Adrenal gland (tissue), 9 donors: ENCODE measurements at regions not wholly inside any gene's neighbourhood (a gene's known extent, or its start where the extent isn't known, plus 50 kb on each side); places are given as distances from the start of the nearest gene placed in this dataset.

Experiments
- DNase-seq, 7 donors: peaks; one replicate each; pipeline ENCODE4 v3.0.0-alpha.2; 2019 to 2020
- H3K27ac ChIP-seq, 5 donors: fragments of 200-600 bp; sonication (generic) in 4 of 5; 1 replicate in 3 of 5; 2 replicates in 2 of 5; pipeline versions ENCODE4 v1.5.1 to v1.8.0; 2016 to 2020; ENCODE audit warnings: mild to moderate bottlenecking in 1 of 5
- H3K27me3 ChIP-seq: fragments of 200-600 bp; 2 replicates; pipeline ENCODE4 v1.8.0; 2021
- H3K36me3 ChIP-seq, 2 donors: fragments of 200-600 bp; replicated peaks in 1 of 2; 1 replicate in 1 of 2; 2 replicates in 1 of 2; pipeline versions ENCODE4 v1.5.1 to v1.8.0; 2018 to 2022
- H3K4me1 ChIP-seq, 2 donors: fragments of 200-600 bp; replicated peaks in 1 of 2; 1 replicate in 1 of 2; 2 replicates in 1 of 2; pipeline versions ENCODE4 v1.5.1 to v1.8.0; 2018 to 2021
- H3K4me3 ChIP-seq, 4 donors: fragments of 200-600 bp; sonication (generic) in 3 of 4; one replicate each; pipeline ENCODE4 v1.5.1; 2016 to 2018
- H3K9me3 ChIP-seq, 3 donors: fragments of 200-600 bp; sonication (generic) in 1 of 3; replicated peaks in 1 of 3; 1 replicate in 2 of 3; 2 replicates in 1 of 3; pipeline versions ENCODE4 v1.5.1 to v1.8.0; 2016 to 2021
- POLR2A ChIP-seq, 2 donors: fragments of 450-650 bp; IDR thresholded peaks; one replicate each; pipeline ENCODE4 v1.6.1; 2017; ENCODE audit warnings: antibody characterized with exemption in 2 of 2, mild to moderate bottlenecking in 2 of 2, moderate library complexity in 1 of 2
- WGBS, 4 donors: extraction: QIAGEN DNeasy Blood & Tissue Kit in 2 of 4; methylation state at CpG; one replicate each; pipeline versions ENCODE4 v1.1.5 to v1.1.7; 2013 to 2017; 5-methylcytosine and 5-hydroxymethylcytosine counted together
- intact Hi-C, 2 donors: fragments of 100-400 bp; cut with DNase I; formaldehyde crosslinking; loops; one replicate each; pipeline versions ENCODE4 v1.14.1 to v1.15.0; 2022 to 2023
- TF ChIP-seq, protein P1 (sequence below), 6 experiments: fragments of 450-650 bp in 4 of 6; fragments of 200-600 bp in 2 of 6; sonication (generic) in 1 of 6; IDR thresholded peaks; 1 replicate in 5 of 6; 2 replicates in 1 of 6; pipeline versions ENCODE4 v1.5.1 to v1.8.0; 2016 to 2021; ENCODE audit warnings: antibody characterized with exemption in 6 of 6, mild to moderate bottlenecking in 2 of 6, moderate library complexity in 1 of 6
- donor health status: healthy with polysubstance abuse.
- donor health status: Bipolar disorder and iron deficiency.
- donor health status: DM: yes; HTN: yes; CAD: no.
- donor health status: DM: no; HTN: no; CAD: no.
- donor health status: DM: no; HTN: no; CAD: no.

DNA sequence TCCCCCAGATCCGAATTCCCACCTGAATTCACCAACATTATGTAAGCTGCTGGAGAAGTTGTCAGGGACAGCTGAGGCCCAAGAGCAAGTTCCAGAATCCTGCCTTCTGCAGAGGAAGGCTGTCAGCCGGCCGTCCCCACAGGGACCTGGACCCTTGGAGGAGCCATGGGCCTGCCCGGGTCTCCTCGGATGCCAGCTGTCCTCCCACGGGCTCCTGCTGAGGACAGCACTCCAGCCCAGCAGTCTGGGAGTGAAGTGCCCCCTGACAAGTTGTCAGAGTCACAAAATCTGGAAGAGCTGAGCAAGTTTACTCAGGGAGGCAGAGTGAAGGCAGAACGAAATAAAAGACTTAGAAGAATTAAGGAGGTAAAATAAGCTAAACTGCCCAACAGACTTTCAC, 192.5 kb upstream of the DAPK1 start:
- no peaks in the 10 kb centered on the region for H3K4me1 ChIP-seq
- no peaks in the 10 kb centered on the region for H3K27me3 ChIP-seq
- intact Hi-C loops: no loop called here
- no peaks in the 10 kb centered on the region for H3K36me3 ChIP-seq
- 59 to 69% (median 66%) methylated on average over 6 to 7 of the region's 7 CpGs for WGBS, 4 donors
- no peak for TF ChIP-seq POLR2A (IDR thresholded peaks at IDR 0.05)
- DNase-seq: no peak
- H3K4me3 ChIP-seq: no peak overlapping the region
- no peaks in the 10 kb centered on the region for H3K9me3 ChIP-seq
- H3K27ac ChIP-seq: no peak overlapping the region

DNA sequence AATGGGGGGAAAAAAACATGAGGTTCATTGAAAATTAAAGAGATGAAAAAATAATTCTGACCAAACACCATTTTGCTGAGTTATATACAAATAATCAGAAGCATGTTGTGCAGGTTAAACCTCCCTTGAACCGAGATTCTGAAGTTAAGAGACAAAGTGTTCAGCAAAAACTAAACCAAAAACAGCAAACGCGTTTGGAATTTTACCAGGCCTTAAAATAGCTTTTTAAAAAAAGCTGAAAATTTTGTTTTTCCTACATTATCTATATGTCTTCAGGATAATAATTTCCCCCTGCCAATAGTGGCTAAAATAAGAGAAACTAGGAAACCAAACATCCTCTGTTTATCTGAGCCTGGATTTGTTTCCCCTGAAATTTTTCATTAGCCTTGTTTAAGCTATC, 191.7 kb upstream of the DAPK1 start:
- 70 to 81% (median 79%) methylated on average over 3 of the region's 3 CpGs for WGBS, 4 donors
- no peaks in the 10 kb centered on the region for H3K27me3 ChIP-seq
- TF ChIP-seq, protein P1, sequence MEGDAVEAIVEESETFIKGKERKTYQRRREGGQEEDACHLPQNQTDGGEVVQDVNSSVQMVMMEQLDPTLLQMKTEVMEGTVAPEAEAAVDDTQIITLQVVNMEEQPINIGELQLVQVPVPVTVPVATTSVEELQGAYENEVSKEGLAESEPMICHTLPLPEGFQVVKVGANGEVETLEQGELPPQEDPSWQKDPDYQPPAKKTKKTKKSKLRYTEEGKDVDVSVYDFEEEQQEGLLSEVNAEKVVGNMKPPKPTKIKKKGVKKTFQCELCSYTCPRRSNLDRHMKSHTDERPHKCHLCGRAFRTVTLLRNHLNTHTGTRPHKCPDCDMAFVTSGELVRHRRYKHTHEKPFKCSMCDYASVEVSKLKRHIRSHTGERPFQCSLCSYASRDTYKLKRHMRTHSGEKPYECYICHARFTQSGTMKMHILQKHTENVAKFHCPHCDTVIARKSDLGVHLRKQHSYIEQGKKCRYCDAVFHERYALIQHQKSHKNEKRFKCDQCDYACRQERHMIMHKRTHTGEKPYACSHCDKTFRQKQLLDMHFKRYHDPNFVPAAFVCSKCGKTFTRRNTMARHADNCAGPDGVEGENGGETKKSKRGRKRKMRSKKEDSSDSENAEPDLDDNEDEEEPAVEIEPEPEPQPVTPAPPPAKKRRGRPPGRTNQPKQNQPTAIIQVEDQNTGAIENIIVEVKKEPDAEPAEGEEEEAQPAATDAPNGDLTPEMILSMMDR (IDR thresholded peaks at IDR 0.05): no peak
- no peak for TF ChIP-seq POLR2A (IDR thresholded peaks at IDR 0.05)
- no peaks in the 10 kb centered on the region for H3K36me3 ChIP-seq
- H3K27ac ChIP-seq: no peak overlapping the region
- no peak overlapping the region for H3K4me3 ChIP-seq
- no peaks in the 10 kb centered on the region for H3K4me1 ChIP-seq
- no peak for DNase-seq
- intact Hi-C loops: no loop called here
- no peaks in the 10 kb centered on the region for H3K9me3 ChIP-seq

DNA sequence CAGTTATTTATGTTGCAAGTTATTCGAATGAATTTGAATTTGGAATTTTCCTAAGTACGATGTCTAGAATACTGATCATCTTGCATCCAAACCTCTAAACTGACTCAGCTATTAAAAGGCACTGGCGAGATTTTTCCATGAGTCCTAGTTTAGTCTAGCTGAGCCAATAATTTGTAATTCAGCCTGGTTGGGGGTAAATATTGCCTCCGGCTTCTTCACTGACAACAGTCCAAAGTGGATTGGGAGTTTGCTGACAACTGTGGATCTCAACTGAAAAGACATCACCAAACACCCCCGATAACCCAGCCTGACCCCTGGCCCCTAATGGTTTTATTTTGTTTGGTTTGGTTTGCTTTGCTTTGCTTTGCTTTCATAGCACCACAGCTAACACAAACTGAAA, 189.8 kb upstream of the DAPK1 start:
- Histone ChIP-seq H3K4me1 (no peaks in the 10 kb centered on the region), H3K36me3 (no peaks in the 10 kb centered on the region), H3K4me3 (no peak overlapping the region), H3K27ac (no peak overlapping the region), H3K9me3 (no peaks in the 10 kb centered on the region), H3K27me3 (no peaks in the 10 kb centered on the region)
- TF ChIP-seq, protein P1 (IDR thresholded peaks at IDR 0.05): no peak
- no peak for TF ChIP-seq POLR2A (IDR thresholded peaks at IDR 0.05)
- no peak for DNase-seq
- intact Hi-C loops: no loop called here
- WGBS, 4 donors: 71 to 79% (median 76%) methylated on average over 5 of the region's 5 CpGs

DNA sequence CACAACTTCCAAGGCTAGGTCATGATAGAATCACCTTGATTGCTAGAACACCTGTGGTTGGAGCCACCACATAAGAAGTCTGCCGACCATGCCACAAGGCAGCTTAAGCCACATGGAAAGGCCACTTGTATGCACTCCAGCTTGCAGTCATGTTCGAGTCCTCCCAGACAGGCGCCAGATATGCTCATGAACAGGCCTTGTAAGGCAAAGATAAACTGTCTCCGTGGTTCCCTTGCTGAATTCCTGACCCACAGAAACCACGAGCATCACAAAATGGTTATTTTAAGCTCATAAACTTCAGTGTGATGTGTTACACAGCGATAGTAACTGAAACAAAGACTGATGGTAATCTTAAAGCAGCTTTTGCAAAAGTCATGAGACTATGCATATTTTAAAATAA, 188.4 kb upstream of the DAPK1 start:
- Histone ChIP-seq H3K27me3 (no peaks in the 10 kb centered on the region), H3K9me3 (no peaks in the 10 kb centered on the region), H3K4me3 (no peak overlapping the region), H3K4me1 (no peaks in the 10 kb centered on the region), H3K36me3 (no peaks in the 10 kb centered on the region), H3K27ac (no peak overlapping the region)
- TF ChIP-seq, protein P1 (IDR thresholded peaks at IDR 0.05): no peak
- 60 to 75% (median 66%) methylated on average over 6 of the region's 6 CpGs for WGBS, 4 donors
- intact Hi-C loops: no loop called here
- no peak for DNase-seq

DNA sequence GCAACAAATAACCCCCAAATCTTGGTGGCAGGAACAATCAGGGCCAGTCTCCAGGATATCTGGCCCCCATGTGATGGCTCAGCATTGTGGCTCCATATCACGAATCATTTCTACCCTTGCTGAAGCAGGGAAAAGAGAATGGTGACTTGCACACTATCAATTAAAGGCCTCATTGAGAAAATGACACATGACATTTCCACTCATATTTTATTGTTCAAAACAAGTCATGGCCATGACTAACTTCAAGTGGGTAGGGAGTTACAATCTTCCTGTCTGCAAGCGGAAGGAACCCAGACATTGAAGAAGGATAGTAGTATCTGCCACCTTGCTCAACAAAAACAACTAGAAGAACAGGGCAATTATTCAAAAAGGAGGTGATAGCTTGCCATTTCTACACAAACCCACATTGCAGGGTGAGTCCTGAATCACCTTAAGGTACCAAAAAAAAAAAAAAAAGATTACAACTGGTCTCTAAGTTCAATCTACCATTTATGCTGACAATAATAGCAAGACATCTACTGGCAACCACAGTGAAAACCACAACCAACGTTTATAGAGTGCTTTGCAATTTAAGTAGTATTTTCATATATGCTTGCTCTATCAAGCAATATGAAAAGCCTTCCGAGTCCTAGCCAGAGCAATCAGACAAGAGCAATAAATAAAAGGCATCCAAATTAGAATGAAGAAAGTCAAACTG, 186.7 kb upstream of the DAPK1 start:
- Histone ChIP-seq H3K27ac (no peak overlapping the region), H3K9me3 (no peaks in the 10 kb centered on the region), H3K4me3 (no peak overlapping the region), H3K36me3 (no peaks in the 10 kb centered on the region), H3K4me1 (no peaks in the 10 kb centered on the region), H3K27me3 (no peaks in the 10 kb centered on the region)
- no peak for DNase-seq
- WGBS, 4 donors: 68 to 83% (median 78%) methylated on average over 4 of the region's 4 CpGs
- intact Hi-C loops: no loop called here
- no peak for TF ChIP-seq POLR2A (IDR thresholded peaks at IDR 0.05)
- TF ChIP-seq, protein P1 (IDR thresholded peaks at IDR 0.05): no peak
